ENCODE measurements at regions not wholly inside any gene's neighbourhood (a gene's known extent, or its start where the extent isn't known, plus 50 kb on each side); places are given as distances from the start of the nearest gene placed in this dataset.
"Not testable (repeated sequence)": the region's sequence is repeated elsewhere in the genome, so short reads cannot be mapped to it uniquely, and the experiment has no call there.

GRCh38 chr10:93222211-93222754 is 148.6 kb downstream of the CYP26A1 start:
- DNase-seq = no peak

GRCh38 chr10:93222876-93223275 is 149.2 kb downstream of the CYP26A1 start:
- no peak for DNase-seq

- DNase-seq = no peak
Observed at GRCh38 chr10:93223336-93223735, 149.6 kb downstream of the CYP26A1 start.

- DNase-seq = no peak
Observed at GRCh38 chr10:93224005-93224779, 150.5 kb downstream of the CYP26A1 start.

- no peak for DNase-seq
Observed at GRCh38 chr10:93225938-93226337, 152.2 kb downstream of the CYP26A1 start.

- DNase-seq = no peak
Observed at GRCh38 chr10:93226619-93227018, 152.9 kb downstream of the CYP26A1 start.

GRCh38 chr10:93230596-93230995 is 156.9 kb downstream of the CYP26A1 start:
- DNase-seq = not testable (repeated sequence)

- not testable (repeated sequence) for DNase-seq
Observed at GRCh38 chr10:93232159-93232558, 158.5 kb downstream of the CYP26A1 start.

GRCh38 chr10:93234940-93235339 is 161.2 kb downstream of the CYP26A1 start:
- not testable (repeated sequence) for DNase-seq

GRCh38 chr10:93235686-93236085 is 162.0 kb downstream of the CYP26A1 start:
- DNase-seq = no peak

GRCh38 chr10:93236393-93237040 is 162.8 kb downstream of the CYP26A1 start:
- DNase-seq = no peak

GRCh38 chr10:93245147-93245546 is 171.5 kb downstream of the CYP26A1 start:
- no peak for DNase-seq

- no peak for DNase-seq
Observed at GRCh38 chr10:93245779-93246178, 172.1 kb downstream of the CYP26A1 start.

- DNase-seq = peak in 2 of 3 experiments; percentile 7 to 17
Observed at GRCh38 chr10:93248583-93249227, 175.0 kb downstream of the CYP26A1 start.

- DNase-seq = no peak
Observed at GRCh38 chr10:93250010-93250409, 176.3 kb downstream of the CYP26A1 start.

GRCh38 chr10:93254180-93254853 is 180.6 kb downstream of the CYP26A1 start:
- DNase-seq = no peak

GRCh38 chr10:93255546-93255945 is 181.9 kb downstream of the CYP26A1 start:
- DNase-seq = no peak
